ENCODE measurements at regions not wholly inside any gene's neighbourhood (a gene's known extent, or its start where the extent isn't known, plus 50 kb on each side); places are given as distances from the start of the nearest gene placed in this dataset.

DNA sequence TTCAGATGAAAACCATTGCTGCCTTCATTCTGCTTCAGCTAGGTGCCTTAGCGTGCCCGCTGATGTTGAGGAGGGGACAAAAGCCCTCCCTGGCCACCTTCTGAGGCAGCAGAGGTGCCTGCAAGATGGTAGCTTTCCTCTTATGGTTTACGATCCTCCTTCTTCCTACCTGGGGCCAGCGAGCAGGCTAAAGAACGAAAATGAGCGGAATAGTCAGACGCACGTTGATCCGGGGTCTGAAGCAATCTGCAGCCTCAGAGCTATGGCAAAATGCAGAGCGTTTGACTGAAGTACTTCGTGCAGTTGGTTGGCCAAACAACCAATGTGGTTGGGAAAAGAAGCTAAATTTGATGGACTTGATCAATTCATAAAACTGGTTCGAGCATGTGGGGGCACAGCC is 95.5 kb downstream of the GATA3 start:
- H3K27me3 Mint-ChIP-seq (ENCODE audit: unreplicated experiment): peaks cover 2% of the 10 kb centered on the region
- H3K4me3 Mint-ChIP-seq (ENCODE audit: unreplicated experiment): no peak overlapping the region
- TF ChIP-seq, protein P1, sequence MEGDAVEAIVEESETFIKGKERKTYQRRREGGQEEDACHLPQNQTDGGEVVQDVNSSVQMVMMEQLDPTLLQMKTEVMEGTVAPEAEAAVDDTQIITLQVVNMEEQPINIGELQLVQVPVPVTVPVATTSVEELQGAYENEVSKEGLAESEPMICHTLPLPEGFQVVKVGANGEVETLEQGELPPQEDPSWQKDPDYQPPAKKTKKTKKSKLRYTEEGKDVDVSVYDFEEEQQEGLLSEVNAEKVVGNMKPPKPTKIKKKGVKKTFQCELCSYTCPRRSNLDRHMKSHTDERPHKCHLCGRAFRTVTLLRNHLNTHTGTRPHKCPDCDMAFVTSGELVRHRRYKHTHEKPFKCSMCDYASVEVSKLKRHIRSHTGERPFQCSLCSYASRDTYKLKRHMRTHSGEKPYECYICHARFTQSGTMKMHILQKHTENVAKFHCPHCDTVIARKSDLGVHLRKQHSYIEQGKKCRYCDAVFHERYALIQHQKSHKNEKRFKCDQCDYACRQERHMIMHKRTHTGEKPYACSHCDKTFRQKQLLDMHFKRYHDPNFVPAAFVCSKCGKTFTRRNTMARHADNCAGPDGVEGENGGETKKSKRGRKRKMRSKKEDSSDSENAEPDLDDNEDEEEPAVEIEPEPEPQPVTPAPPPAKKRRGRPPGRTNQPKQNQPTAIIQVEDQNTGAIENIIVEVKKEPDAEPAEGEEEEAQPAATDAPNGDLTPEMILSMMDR (IDR thresholded peaks at IDR 0.05; ENCODE audit: unreplicated experiment): no peak
- H3K4me1 Mint-ChIP-seq (ENCODE audit: unreplicated experiment): peaks cover 3% of the 10 kb centered on the region
- no peaks in the 10 kb centered on the region for H3K9me3 Mint-ChIP-seq (ENCODE audit: unreplicated experiment)
- no peak overlapping the region for H3K27ac Mint-ChIP-seq (ENCODE audit: unreplicated experiment)
- no peak for DNase-seq (ENCODE audit: low spot score)
- no peaks in the 10 kb centered on the region for H3K36me3 Mint-ChIP-seq (ENCODE audit: low read depth, unreplicated experiment)

DNA sequence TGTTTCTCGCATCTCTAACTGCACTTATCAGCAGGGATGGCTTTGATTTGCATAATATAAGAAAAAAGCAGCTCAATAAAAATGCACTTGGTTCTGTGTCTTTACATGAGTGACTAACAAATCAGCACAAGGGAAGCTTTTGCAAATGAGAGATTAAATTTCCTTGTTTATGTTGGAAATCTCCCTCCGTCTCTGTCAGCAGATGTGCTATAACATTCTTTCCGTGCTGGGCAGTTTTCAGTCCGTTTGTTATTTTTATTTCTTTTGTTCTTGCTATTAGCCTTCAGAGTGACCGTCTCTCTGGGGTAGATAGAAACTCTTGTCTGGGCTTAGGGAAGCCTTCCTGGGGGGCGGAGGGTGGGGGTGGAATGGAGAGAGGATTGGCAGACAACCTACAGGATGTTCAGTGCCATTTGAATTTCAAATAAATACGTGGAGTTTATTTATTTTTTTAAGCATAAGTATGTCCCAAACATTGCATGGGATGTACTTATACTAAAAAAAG is 96.0 kb downstream of the GATA3 start:
- no peak overlapping the region for H3K27ac Mint-ChIP-seq (ENCODE audit: unreplicated experiment)
- DNase-seq (ENCODE audit: low spot score): no peak
- no peaks in the 10 kb centered on the region for H3K9me3 Mint-ChIP-seq (ENCODE audit: unreplicated experiment)

DNA sequence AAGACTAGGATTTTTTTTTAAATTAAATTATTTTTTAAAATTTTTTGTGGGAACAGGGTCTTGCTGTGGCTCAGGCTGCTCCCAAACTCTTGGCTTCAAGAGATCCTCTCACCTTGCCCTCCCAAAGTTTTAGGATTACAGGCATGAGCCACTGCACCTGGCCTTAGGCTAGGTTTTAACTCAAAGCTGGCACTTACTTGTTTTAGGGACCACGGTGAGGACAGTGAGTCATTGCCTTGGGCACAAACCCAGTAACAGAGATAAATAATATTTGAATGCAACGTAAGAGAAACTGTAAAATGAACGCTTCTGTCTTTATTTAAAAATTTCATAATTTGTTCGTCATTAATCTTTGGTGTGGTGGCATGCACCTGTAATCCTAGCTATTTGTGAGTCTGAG is 96.6 kb downstream of the GATA3 start:
- Mint-ChIP-seq H3K9me3 (ENCODE audit: unreplicated experiment) (no peaks in the 10 kb centered on the region), H3K27me3 (ENCODE audit: unreplicated experiment) (peaks cover 2% of the 10 kb centered on the region), H3K27ac (ENCODE audit: unreplicated experiment) (no peak overlapping the region), H3K4me1 (ENCODE audit: unreplicated experiment) (peaks cover 3% of the 10 kb centered on the region), H3K36me3 (ENCODE audit: low read depth, unreplicated experiment) (no peaks in the 10 kb centered on the region), H3K4me3 (ENCODE audit: unreplicated experiment) (no peak overlapping the region)
- no peak for DNase-seq (ENCODE audit: low spot score)
- TF ChIP-seq, protein P1 (IDR thresholded peaks at IDR 0.05; ENCODE audit: unreplicated experiment): no peak

More for the DNA sequence above, 96.0 kb downstream of the GATA3 start:
- no peaks in the 10 kb centered on the region for H3K36me3 Mint-ChIP-seq (ENCODE audit: low read depth, unreplicated experiment)
- peaks cover 3% of the 10 kb centered on the region for H3K4me1 Mint-ChIP-seq (ENCODE audit: unreplicated experiment)
- H3K4me3 Mint-ChIP-seq (ENCODE audit: unreplicated experiment): no peak overlapping the region
- TF ChIP-seq, protein P1 (IDR thresholded peaks at IDR 0.05; ENCODE audit: unreplicated experiment): no peak
- H3K27me3 Mint-ChIP-seq (ENCODE audit: unreplicated experiment): peaks cover 2% of the 10 kb centered on the region

DNA sequence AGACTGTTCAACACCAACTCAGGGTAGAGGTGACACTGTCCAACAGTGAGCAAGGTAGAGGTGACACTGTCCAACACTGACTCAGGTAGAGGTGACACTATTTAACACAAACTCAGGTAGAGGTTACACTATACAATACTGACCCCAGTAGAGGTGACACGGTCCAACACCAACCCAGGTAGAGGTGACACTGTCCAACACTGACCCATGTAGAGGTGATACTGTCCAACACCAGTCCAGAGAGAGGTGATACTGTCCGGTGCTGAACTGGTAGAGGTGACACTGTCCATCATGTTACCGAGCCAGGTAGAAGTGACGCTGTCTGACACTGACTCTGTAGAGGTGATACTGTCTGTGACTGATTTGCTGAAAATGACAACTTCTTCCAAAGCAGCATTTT is 102.4 kb downstream of the GATA3 start:
- TF ChIP-seq, protein P1 (IDR thresholded peaks at IDR 0.05; ENCODE audit: unreplicated experiment): no peak
- no peak for DNase-seq (ENCODE audit: low spot score)
- Mint-ChIP-seq H3K4me3 (ENCODE audit: unreplicated experiment) (no peak overlapping the region), H3K4me1 (ENCODE audit: unreplicated experiment) (no peaks in the 10 kb centered on the region), H3K27ac (ENCODE audit: unreplicated experiment) (no peak overlapping the region), H3K36me3 (ENCODE audit: low read depth, unreplicated experiment) (no peaks in the 10 kb centered on the region), H3K27me3 (ENCODE audit: unreplicated experiment) (no peaks in the 10 kb centered on the region), H3K9me3 (ENCODE audit: unreplicated experiment) (no peaks in the 10 kb centered on the region)

DNA sequence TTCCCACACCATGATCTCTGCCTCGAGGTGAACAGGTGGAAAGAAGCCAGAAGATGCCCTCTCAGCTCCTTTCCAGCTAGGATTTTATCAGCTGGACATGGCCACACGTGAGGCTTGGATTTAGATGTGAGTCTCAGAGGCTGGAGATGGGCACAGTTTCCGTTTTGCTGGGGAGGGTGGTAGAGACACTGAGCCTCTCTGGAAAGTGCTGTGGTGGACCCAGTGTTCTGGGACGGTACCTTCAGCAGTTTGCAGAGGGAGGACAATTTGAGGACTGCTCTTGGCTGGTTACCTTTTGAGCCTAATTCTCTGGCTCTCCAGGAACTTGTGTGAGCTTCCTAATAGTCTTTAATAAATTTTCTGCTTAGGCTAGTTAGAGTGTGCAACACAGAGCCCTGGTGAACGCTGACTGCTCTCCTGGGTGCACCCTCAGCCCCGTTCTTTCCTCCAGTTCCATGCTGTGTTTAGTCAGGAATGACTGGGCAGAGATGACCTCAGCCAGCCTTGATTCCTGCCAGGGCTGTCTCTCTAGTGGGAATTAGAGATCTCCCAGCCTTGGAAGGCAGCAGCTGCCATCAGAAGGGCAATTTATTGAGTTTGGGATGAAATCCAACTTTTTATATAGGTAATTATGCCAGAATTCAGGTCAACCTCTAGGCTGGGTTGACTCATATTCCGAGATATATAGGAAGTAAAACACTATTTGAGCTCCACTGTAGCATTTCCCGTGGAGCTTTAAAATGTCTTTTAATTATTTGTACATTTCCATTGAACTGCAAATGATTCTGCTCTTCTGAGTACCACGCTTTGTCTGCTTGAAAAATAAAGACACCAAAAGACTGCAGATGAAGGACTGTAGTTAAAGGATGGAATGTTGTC is 103.9 kb downstream of the GATA3 start:
- no peak overlapping the region for H3K27ac Mint-ChIP-seq (ENCODE audit: unreplicated experiment)
- no peaks in the 10 kb centered on the region for H3K27me3 Mint-ChIP-seq (ENCODE audit: unreplicated experiment)
- TF ChIP-seq, protein P1 (IDR thresholded peaks at IDR 0.05; ENCODE audit: unreplicated experiment): no peak
- H3K4me3 Mint-ChIP-seq (ENCODE audit: unreplicated experiment): no peak overlapping the region
- no peak for DNase-seq (ENCODE audit: low spot score)
- H3K4me1 Mint-ChIP-seq (ENCODE audit: unreplicated experiment): no peaks in the 10 kb centered on the region
- H3K9me3 Mint-ChIP-seq (ENCODE audit: unreplicated experiment): no peaks in the 10 kb centered on the region
- no peaks in the 10 kb centered on the region for H3K36me3 Mint-ChIP-seq (ENCODE audit: low read depth, unreplicated experiment)
